Hematopoietic multipotent progenitor cell (in vitro differentiated cells): ENCODE measurements at regions not wholly inside any gene's neighbourhood (a gene's known extent, or its start where the extent isn't known, plus 50 kb on each side); places are given as distances from the start of the nearest gene placed in this dataset.

ENCODE experiments used
- DNase-seq, 3 donors: peaks; one replicate each; pipeline ENCODE4 v3.0.0-alpha.2; 2011 to 2015; ENCODE audit warnings: low read depth in 2 of 3, low spot score in 2 of 3

DNA sequence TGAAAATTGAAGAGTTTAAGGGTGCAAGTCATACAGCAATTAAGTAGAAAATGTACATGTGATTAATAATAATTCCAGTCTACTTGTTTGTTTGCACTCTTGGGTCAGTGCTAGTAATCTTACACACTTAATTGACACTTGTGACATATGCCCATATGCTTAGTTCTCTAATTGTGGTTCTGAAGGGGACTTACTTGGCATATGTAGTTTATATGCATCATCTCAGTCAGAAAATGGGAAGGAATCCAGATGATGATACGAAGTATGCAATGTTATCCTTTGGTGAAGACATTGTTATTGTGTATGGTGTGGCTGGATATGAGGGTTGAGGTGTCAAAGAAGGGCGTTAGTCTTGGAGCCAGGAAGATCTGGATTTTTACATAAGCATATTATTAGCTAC is 193.5 kb upstream of the HDAC9 start:
- DNase-seq: no peak

DNA sequence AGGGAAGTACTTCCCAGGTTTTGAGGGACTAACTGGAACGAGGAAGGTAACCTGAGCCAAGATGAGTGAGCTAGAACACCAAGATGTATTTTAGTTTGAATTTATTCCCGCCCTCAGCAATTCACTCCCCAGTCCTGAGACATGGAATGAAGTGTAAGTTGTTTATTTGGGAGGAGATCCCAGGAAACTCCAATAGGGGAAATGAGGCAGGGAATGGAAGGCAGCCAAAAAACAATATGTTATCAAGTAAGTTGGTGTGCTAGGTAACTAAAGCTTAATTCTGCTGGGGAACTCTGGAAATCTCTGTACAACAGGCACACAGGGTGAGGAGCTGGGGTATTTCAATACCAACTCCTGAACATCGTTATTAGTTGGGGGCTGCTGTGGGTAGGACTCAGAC is 189.7 kb upstream of the HDAC9 start:
- DNase-seq: no peak

DNA sequence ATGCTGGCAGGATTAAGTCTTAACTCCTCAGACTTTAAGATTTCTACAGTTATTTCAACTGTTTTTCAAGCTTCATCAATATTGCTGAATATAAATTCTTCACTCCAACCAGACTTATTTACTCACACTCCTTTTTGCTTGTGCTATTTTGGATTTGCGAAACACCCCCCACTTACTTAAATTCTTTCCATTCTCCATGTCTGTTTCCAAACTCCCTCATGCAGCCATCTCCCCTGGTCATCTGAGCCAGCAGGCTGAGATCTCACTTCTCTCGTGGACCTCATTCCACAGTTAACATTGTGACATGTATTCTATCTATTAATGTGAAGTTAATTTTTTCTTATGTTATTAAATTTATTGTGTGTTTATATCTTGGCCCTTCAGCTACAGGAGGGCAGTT is 188.9 kb upstream of the HDAC9 start:
- no peak for DNase-seq

DNA sequence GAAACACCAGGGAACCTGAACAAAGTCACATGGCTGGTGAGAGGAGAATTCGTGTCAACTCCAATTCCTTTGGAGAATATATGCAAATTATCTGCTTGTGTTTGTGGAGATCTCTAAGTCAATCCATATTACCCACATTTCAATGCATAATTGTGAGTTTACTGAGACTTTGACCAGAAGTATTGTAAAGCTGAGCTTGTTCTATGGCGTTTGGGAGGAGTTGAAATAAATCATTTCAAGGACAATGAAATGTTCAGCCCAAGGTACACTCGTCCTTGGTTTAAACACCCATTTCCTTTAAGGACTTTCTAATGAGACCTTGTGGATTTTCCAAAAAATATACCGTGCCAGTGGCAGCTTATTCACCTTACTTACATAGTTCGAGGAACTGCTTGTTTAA is 186.6 kb upstream of the HDAC9 start:
- no peak for DNase-seq

DNA sequence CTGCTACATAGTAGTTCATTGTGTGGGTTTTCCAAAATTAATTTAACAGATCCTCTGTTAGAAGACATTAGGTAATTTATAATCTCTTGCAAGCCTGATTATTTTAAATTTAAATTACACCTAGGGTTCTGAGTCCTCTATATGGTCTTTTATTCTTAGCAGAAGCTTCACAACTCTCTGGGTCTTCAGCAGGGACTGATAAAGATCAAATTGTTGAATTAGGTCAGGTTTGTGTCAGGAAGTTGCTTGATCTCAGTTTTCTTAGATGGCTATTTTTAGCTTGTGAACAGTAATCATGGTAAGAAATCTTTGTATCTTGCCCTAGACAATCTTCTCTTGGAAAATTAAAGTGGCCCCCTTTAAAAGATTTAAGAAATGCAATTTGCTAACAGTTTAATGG is 183.1 kb upstream of the HDAC9 start:
- no peak for DNase-seq

DNA sequence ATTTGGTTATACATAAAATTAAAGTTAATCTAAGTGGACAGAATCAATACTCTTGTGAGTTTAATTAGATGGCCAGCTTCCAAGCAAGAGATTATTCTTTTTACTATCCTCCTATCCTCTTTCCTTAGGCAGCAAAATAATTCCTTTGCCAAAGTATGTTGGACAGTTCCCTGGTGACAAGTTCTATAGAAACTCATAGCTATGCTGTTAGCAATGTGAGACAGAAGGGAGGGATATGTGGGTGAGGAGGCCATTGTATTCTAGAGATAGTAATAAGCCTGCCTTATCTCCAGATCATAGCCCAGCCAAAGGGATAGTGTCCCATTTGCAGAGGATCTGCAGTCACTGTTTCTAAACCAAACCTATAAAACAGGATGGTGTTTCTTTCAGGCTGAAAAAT is 181.6 kb upstream of the HDAC9 start:
- DNase-seq: no peak

DNA sequence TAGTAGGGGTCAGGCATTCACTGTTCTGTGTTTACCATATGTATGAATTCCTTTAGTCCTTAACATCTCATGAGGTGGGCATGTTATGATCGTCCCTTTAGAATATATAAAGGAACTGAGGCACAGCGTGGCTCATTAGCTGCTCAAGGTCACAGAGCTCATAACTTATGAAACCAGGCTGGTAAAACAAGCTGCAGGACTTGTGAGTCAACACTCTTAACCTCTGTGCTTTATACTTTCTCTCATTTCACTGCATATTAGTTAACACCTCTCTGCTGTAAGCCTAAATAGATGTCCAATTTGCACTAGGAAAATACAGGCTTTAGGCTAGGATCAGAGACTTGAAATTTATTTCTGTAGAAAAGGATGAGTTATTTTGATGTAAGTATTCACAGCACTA is 180.3 kb upstream of the HDAC9 start:
- no peak for DNase-seq

DNA sequence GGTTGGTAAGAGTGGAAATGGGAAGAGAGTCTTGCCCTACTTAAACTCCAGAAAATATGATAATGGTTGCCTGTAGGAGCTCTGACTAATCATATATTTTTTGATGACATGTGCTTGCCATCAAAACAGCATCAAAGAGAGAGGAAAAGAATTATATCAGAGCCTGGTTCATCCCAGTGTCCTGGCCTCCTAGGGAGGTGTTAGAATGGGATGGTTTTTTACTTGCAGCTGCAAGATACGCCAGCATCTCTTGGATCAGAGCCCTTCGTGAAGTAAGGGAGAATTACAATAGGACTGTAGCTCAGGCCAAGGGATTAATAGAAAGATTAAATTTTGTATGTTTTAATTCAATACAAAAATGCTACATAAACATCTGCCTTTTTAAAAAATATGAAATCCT is 177.6 kb upstream of the HDAC9 start:
- DNase-seq: no peak

DNA sequence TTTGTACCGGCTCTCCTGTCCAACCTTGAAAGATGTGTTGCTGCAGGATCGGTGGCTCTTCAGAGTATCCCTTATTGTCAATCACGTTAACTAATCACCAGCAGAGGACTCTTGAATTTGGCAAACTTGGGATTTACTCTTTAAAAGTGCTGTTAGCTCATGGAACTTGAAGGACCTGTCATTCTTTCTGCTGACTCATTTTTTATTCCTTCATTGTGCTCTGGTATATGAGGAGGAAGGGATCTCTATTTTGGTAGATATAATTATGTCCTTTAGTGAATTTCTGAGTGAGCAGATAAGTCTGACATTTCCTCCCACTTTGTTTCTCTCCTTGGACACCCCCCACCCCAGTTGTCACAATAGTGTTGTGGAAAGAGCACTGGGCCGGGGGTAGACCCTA is 175.1 kb upstream of the HDAC9 start:
- no peak for DNase-seq

DNA sequence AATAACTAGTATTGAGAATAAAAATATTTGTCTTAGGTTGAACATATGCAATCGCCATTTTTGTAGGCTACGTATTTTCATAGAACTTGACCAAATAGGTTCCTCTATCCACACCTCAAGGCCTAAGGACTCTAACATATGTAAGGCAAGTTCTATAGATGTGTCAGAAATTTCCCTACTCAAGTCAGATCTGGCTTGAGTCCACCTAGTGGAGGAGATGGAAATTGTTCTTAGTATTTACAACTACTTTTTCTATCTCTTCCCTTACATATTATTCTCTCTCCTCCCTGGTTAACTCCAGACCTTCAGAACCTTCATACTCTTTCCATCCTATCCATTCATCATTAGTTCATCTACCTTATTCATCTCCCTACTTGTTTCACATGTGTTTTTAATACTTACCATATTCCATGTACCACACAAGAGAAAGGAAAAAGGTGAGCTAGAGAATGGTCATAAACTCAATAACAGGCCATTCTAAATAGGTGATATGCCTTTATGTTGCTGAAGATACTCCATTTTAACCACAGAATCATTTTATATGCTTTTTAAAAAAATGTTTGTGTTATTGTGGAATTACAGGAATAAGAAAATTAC is 174.5 kb upstream of the HDAC9 start:
- DNase-seq: peak in 2 of 3 donors; percentile 45 to 68

DNA sequence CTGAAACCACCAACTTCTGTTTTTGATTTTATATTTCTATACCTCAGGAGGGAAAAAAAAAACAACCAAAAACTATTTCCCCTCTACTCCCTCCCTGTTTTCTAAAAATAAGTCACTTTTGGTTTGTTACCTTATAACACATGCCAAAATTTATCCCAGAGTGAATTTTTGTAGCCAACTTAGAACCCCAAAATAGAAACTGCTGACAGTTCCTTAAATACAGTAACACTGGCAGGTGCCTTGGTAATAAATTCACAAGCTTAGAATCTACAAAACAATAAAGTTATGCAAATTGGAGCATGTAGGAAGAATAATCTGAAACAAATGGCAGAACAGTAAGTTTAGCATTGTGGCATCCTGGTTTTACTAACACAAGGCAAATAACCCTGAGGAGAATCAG is 165.0 kb upstream of the HDAC9 start:
- DNase-seq: peak in 1 of 3 donors; percentile 28

DNA sequence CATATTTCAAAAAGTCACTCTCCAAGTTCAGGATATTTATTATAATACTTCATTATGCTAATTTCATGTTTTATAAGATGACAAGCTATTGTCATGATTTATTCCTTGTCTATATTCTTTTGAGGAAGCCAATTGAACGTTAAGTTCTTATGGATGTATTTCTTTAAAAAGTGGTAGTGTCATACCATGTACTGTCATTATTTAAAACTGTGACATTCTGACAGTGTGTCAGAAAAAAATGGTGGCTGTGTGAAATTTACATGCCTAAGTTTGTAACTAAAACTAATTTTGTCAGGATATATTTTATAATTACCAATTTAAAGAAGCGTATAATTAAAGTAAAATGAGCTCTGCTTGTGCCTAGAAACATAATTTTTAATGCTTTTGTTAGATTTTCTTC is 158.9 kb upstream of the HDAC9 start:
- DNase-seq: no peak

DNA sequence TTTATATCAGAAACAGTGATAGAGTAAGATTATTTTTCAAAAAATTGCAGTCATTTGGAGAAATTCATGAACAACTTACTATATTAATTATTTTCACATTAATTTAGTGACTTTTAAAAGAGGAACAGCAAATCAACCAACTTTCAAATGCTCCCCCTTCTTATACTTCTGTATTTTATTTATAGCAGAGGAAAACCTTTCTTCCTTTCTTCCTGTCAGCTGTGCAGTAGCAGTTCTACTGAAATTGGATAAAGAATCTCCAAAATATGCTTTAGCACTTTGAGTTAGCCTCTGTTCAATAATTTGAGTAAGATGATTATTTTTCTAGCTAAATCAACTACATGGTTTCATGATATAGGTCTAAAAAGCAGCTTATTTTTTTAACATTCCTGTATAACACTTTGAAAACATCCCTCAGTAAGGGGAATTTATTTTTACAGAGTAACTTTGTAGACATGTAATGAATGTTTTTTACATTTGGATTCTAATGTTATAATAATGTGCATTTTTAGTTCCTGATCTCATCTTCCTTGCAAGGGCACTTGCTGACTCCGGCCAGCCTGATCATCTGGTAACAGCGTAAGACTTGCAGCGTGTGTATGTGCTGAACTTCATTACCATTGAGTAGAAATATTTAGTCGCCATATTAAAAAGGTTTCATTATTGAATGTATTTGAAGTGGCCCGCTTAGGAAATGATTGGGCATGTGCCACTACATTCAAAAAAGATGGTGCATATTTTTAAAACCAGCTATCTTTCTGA is 158.3 kb upstream of the HDAC9 start:
- peak in 1 of 3 donors; percentile 64 for DNase-seq

DNA sequence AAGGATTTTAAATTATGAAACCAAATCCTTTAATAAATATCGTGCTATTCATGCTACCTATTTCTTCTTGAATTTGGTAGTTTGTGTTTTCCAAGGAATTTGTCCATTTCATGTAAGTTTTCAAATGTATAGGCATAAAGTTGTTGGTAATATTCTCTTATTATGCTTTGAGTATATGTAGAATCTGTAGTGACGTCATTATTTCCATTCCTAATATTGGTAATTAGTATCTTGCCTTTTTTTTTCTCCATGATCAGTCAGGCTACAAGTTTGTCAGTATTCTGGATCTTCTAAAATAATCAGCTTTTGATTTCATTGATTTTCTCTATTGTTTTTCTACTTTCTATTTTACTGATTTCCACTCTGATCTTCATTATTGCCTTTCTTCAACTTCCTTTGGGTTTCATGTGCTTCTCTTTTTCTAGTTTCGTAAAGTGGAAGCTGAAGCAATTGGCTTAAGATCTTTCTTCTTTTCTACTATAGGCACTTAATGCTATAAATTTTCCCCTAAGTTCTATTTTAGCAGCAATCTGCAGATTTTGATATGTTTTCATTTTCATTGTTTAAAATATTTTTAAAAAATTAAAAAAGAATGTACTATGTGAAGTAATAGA is 156.5 kb upstream of the HDAC9 start:
- DNase-seq: no peak

DNA sequence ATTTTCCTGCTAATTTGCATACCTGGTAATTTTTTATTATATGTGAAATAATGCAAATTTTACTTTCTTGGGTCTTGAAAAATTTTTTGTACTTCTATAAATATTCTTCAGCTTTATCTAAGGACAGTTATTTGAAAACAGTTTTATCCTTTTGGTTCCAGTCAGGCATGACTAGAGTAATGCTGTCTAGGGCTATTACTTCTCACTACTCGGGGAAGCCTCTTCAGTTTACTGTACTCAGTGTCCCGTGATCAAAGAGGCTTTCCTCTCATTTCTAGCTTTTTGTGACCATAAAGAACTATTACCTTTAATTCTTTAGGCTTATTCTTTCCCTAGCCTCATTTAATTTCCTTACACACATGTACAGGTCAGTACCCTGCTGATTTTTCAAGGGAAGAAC is 153.8 kb upstream of the HDAC9 start:
- no peak for DNase-seq

DNA sequence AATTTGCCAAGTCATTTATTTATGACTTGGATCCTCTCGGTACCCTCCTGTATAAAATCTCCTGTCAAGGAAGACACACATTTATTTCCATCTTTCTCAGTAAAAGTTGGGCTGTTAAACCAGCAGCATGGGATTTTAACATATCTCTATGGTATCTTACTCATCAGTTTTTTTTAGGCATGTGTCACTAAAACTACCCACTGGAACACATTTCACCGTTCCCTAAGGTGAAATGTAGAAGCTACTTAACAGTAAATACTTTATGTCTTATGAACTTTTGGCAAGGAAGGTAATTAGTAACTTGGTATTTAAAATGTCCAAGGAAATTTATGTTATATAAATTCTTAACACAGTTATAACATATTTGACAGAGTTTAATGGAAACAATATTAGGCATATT is 152.5 kb upstream of the HDAC9 start:
- DNase-seq: no peak

DNA sequence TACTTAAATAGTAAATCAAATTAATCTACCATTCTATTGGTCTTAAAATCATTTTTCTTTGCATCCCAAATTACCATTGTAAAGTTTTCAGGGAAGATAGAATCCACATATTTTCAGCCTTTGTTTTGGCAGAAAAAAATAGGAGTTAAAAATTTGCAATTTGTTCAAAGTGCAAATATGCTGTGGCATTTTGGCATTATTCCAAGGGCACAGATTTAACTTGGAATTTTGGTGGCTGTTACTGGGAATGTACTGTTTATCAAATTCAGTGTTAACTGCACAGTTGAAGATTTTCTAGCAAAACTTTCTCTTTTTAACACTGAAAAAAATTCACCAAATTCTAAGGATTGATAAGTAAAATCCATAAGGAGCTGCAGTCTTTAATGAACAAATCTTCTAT is 151.0 kb upstream of the HDAC9 start:
- DNase-seq: no peak

DNA sequence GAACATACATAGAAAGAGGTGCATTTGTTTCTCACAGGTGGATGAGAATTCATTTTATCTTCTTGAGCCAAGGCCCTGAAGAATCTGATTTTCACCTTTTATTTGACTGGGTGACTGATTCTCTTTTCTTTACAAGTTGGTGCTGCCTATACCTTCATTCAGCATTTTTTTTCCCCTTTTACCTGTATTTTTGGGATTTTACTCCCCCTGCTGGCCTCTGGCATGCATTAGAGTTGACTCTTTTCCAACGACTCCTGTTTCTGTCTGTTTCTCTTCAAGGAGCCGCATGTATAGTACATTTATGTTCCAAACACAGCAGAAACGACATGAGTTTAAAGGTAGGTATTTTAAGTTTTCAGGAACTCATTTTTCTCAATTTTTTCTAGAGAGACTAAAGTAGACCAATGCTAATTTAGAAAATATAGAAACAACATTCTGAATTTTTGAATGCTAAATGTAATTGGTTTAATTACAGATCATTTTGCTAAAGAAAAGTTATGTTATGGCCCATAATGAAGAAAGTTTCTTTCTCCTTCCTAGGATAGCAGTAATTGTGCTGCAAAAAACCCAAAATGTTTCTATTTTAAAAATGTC is 149.8 kb upstream of the HDAC9 start:
- DNase-seq: peak in 2 of 3 donors; percentile 68 to 85

DNA sequence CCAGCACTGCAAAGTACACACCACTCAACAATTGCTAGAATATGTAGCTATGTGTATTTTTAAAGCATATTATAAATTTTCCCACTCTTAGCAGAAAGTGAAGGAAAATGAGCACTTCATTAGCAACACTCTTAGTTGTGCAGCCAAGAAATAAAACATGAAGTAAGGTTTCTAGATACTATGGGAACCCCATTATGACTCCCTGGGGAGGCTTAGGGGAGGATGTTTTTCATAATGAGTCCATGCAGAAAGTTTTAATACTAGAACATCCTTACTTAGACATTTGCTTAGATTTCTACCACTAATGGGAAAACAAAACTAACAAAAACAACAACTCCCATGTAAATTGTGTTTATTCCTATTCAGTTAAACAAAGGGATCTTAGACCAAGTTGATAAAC is 148.4 kb upstream of the HDAC9 start:
- no peak for DNase-seq

DNA sequence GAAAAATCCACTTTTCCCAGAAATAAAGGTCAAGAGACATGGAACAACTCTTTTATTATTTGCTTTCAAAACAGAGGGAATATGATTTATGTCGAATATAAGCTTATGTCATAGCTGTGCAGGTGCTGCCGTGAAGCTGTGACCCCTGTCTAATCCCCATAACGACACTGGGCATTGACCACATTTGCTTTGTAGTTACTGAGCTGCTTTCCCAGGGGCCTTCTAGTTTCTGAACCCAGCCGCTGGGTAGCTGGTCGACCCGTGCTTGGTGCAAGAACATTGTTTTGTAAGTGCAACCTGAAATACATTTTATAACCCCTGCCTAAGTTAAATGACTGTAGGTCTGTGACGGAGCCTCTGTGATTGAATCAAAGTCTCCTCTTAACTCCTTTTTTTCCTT is 144.9 kb upstream of the HDAC9 start:
- no peak for DNase-seq

DNA sequence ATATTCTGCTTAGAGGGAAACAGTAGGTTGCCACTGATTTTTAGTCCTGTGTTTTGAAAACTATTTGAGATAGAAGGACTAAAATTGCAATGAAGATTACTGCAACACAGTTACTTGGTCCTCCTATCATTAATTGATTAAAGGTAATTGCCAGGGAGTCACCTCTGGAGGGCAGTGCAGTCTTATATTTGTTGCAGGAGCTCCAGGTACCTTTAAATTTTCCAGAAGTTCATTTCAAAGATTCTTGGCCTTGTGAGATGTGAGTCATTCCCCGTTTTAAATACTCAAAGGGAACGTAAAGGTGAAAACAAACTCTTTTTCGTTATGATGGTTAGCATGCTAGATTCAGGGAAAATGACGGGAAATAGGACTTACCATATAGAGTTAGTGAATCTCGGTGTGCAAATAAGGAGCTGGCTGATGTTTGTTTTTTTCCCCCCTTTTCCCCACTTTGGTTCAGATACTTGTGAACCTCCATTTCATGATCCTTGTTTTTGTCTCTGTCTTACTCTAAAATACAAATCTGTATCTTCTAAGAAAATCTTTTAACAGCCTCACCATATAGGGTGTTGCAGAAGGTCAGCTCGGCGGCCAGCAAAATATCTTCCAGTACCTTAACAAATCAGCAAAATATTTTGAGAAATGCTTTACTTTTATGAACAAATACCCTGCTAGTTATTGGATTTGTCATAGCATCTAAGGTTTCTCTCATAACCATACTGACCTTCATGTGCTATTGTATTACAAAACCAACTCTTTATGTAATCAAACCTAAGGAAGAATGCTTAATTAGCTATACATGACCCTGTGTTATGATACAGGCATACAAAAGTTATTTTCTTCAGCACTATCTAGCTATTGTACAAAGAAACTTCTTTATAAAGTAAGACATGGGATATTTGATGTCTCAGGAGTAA is 143.0 kb upstream of the HDAC9 start:
- DNase-seq: peak in 2 of 3 donors; percentile 59 to 74
